Activated T-cell treated with anti-CD3 and anti-CD28 coated beads for 48 hours (primary cell): ENCODE measurements at regions not wholly inside any gene's neighbourhood (a gene's known extent, or its start where the extent isn't known, plus 50 kb on each side); places are given as distances from the start of the nearest gene placed in this dataset.

Experiments used
- DNase-seq: peaks from one replicate; pipeline ENCODE4 v3.0.0-alpha.2; 2020; ENCODE audit warnings: low read depth

GRCh38 chr17:73815474-73815873 is 171.2 kb upstream of the SDK2 start:
- no peak for DNase-seq

- DNase-seq, result no peak
Observed at GRCh38 chr17:73819440-73820395, 175.5 kb upstream of the SDK2 start.

GRCh38 chr17:73820686-73821448 is 176.6 kb upstream of the SDK2 start:
- DNase-seq, result no peak

GRCh38 chr17:73821665-73822064 is 177.4 kb upstream of the SDK2 start:
- DNase-seq, result no peak

GRCh38 chr17:73822371-73822770 is 178.1 kb upstream of the SDK2 start:
- no peak for DNase-seq

- DNase-seq, result no peak
Observed at GRCh38 chr17:73823684-73824083, 179.4 kb upstream of the SDK2 start.

GRCh38 chr17:73824321-73824720 is 180.1 kb upstream of the SDK2 start:
- no peak for DNase-seq

GRCh38 chr17:73826181-73826871 is 182.1 kb upstream of the SDK2 start:
- no peak for DNase-seq

- DNase-seq, result no peak
Observed at GRCh38 chr17:73826872-73827228, 182.6 kb upstream of the SDK2 start.

- DNase-seq, result no peak
Observed at GRCh38 chr17:73827627-73828291, 183.5 kb upstream of the SDK2 start.

- no peak for DNase-seq
Observed at GRCh38 chr17:73829676-73830280, 185.5 kb upstream of the SDK2 start.

- no peak for DNase-seq
Observed at GRCh38 chr17:73831699-73832098, 187.5 kb upstream of the SDK2 start.

GRCh38 chr17:73833775-73834488 is 189.7 kb upstream of the SDK2 start:
- DNase-seq, result no peak

- DNase-seq, result no peak
Observed at GRCh38 chr17:73834684-73835343, 190.6 kb upstream of the SDK2 start.

- DNase-seq, result no peak
Observed at GRCh38 chr17:73835605-73836004, 191.4 kb upstream of the SDK2 start.

GRCh38 chr17:73838815-73839214 is 194.6 kb upstream of the SDK2 start:
- no peak for DNase-seq

GRCh38 chr17:73840829-73841228 is 196.6 kb upstream of the SDK2 start:
- DNase-seq, result no peak

GRCh38 chr17:73841431-73842060 is 197.3 kb upstream of the SDK2 start:
- DNase-seq, result no peak

GRCh38 chr17:73847952-73848351 is 203.7 kb upstream of the SDK2 start:
- DNase-seq, result no peak

- DNase-seq, result no peak
Observed at GRCh38 chr17:73850426-73850825, 206.2 kb upstream of the SDK2 start.
